B cell (primary cell): ENCODE measurements at regions not wholly inside any gene's neighbourhood (a gene's known extent, or its start where the extent isn't known, plus 50 kb on each side); places are given as distances from the start of the nearest gene placed in this dataset.

Experiments
- CTCF ChIP-seq: fragments of 200-600 bp; IDR thresholded peaks from one replicate; pipeline ENCODE4 v1.8.0; 2022; ENCODE audit warnings: antibody characterized with exemption, mild to moderate bottlenecking
- EZH2 ChIP-seq: IDR thresholded peaks from 2 replicates; pipeline ENCODE4 v1.6.1; 2012; ENCODE audit warnings: borderline replicate concordance, low read depth, mild to moderate bottlenecking, moderate library complexity, low read length; ENCODE audit not compliant: insufficient read depth, poor library complexity, severe bottlenecking

GRCh38 chr5:34447424-34447823 lies 208.7 kb upstream of the RAI14 start:
- TF ChIP-seq CTCF, result no peak
- TF ChIP-seq EZH2, result no peak
